ENCODE measurements at regions not wholly inside any gene's neighbourhood (a gene's known extent, or its start where the extent isn't known, plus 50 kb on each side); places are given as distances from the start of the nearest gene placed in this dataset.

DNA sequence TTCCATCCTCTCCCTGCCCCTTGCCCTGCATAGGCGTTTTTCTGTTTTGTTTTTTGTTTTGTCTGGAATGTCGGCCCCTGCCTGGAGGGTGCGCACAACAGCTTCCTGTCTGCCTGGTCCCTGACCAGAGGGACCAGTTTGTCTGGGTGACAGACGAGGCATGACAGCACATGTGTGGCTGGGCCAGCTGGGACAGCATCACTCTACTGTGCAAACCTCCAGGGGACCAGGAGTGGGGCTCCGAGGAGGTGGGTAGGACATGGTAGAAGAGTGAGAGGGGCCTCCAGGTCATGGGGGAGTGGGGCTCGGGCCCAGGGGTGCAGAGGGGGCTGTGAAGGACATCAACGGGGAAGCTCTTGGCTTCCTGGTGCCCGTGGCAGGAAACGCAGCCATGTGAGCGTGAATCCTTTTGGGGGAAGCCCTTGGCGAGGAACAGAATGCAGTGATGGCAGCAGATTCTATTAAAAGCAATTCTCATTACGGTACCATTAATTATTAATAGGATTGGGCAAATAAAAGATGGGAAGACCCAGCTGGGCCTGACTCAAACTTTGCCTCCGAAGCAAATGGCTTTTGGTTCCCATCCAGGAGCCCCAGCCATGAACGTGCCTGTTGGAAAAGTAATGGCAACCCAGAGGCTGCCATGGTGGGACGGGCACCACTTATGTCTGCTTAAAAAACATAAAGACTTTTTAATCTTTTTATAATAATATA lies 184.4 kb upstream of the IER5L start:
- POLR2A ChIA-PET (ENCODE audit: low non-redundant PET): interaction anchor here (0.6 kb wide), 1 partner anchor 44 kb away, joined by 4 read pairs; no protein-coding TSS in a partner anchor
- BruUV-seq (replicated peaks): no TSS peak
- Histone ChIP-seq H3K9me3 (ENCODE audit: low read depth, low read length, poor library complexity, severe bottlenecking) (no peaks in the 10 kb centered on the region), H3K27ac (ENCODE audit: low read depth, low read length, poor library complexity, severe bottlenecking) (no peak overlapping the region), H3K4me3 (ENCODE audit: low read depth, low read length, poor library complexity, severe bottlenecking) (no peak overlapping the region), H3K4me1 (ENCODE audit: insufficient read depth, low read length, poor library complexity, severe bottlenecking) (peaks cover 5% of the 10 kb centered on the region), H3K36me3 (ENCODE audit: insufficient read depth, low read length, poor library complexity, severe bottlenecking) (no peaks in the 10 kb centered on the region), H3K27me3 (replicated peaks; ENCODE audit: insufficient read depth, low read depth, low read length, poor library complexity) (no peaks in the 10 kb centered on the region)
- CTCF ChIA-PET: no interaction called here
- TF ChIP-seq, protein P1, sequence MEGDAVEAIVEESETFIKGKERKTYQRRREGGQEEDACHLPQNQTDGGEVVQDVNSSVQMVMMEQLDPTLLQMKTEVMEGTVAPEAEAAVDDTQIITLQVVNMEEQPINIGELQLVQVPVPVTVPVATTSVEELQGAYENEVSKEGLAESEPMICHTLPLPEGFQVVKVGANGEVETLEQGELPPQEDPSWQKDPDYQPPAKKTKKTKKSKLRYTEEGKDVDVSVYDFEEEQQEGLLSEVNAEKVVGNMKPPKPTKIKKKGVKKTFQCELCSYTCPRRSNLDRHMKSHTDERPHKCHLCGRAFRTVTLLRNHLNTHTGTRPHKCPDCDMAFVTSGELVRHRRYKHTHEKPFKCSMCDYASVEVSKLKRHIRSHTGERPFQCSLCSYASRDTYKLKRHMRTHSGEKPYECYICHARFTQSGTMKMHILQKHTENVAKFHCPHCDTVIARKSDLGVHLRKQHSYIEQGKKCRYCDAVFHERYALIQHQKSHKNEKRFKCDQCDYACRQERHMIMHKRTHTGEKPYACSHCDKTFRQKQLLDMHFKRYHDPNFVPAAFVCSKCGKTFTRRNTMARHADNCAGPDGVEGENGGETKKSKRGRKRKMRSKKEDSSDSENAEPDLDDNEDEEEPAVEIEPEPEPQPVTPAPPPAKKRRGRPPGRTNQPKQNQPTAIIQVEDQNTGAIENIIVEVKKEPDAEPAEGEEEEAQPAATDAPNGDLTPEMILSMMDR (conservative IDR thresholded peaks at IDR 0.05; ENCODE audit: low read depth, low read length): no peak
- TF ChIP-seq EZH2 (IDR thresholded peaks at IDR 0.05; ENCODE audit: borderline replicate concordance, low read depth, low read length, poor library complexity, severe bottlenecking): no peak
- intact Hi-C loops (cut with micrococcal nuclease; ENCODE audit: unreplicated experiment): no loop called here
- no peak for DNase-seq (ENCODE audit: low spot score)

DNA sequence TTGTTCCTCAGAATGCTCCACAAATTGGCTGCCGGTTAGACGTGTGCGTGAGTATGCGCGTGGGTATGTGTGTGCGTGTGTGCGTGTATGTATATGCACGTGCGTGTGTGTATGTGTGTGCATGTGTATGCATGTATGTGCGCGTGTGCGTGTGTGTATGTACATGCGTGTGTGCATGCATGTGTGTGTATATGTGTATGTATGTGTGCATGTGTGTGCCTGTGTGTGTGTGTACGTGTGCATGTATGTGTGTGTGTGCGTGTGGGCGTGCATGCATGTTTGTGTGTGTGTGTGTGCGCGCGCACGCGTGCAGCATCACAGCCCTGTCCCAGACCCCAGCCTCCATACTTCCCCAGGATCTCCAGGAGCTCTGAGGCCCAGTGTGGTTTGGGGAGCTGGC lies 183.1 kb upstream of the IER5L start:
- no peaks in the 10 kb centered on the region for H3K9me3 ChIP-seq (ENCODE audit: low read depth, low read length, poor library complexity, severe bottlenecking)
- H3K27me3 ChIP-seq (replicated peaks; ENCODE audit: insufficient read depth, low read depth, low read length, poor library complexity): no peaks in the 10 kb centered on the region
- no peak overlapping the region for H3K27ac ChIP-seq (ENCODE audit: low read depth, low read length, poor library complexity, severe bottlenecking)
- no peak overlapping the region for H3K4me3 ChIP-seq (ENCODE audit: low read depth, low read length, poor library complexity, severe bottlenecking)
- intact Hi-C loops (cut with micrococcal nuclease; ENCODE audit: unreplicated experiment): no loop called here
- DNase-seq (ENCODE audit: low spot score): no peak
- ChIA-PET CTCF (no interaction called here), POLR2A (ENCODE audit: low non-redundant PET) (no interaction called here)
- BruUV-seq (replicated peaks): no TSS peak
- no peak for TF ChIP-seq EZH2 (IDR thresholded peaks at IDR 0.05; ENCODE audit: borderline replicate concordance, low read depth, low read length, poor library complexity, severe bottlenecking)
- TF ChIP-seq, protein P1 (conservative IDR thresholded peaks at IDR 0.05; ENCODE audit: low read depth, low read length): no peak
- H3K4me1 ChIP-seq (ENCODE audit: insufficient read depth, low read length, poor library complexity, severe bottlenecking): peaks cover 5% of the 10 kb centered on the region
- H3K36me3 ChIP-seq (ENCODE audit: insufficient read depth, low read length, poor library complexity, severe bottlenecking): no peaks in the 10 kb centered on the region

DNA sequence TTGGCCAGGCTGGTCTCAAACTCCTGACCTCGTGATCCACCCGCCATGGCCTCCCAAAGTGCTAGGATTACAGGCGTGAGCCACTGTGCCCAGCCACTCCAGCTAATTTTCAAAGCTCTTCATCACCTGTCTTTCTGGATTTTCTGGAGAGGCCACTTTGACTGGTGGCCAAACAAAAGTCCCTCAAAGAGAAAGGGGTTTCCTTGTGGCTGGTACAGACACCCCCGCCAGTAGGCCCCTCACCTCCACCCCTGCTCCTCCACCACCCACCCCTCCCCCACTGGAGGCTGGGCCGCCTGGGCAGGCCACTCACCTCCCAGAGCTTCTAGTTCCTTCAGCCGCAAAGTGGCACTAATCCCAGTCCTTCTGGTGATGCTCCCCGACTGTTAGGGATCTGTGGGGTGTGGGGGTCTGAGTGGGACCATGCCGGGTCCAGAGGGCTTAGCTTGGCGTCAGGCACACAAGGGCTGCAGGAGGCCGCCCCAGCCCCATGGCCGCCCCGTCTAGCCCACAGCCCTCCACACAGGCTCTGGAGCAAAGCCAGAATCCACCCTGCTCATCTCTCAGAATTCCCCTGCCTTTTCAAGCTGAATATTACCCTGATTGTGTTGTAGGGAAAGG lies 182.0 kb upstream of the IER5L start:
- CTCF ChIA-PET: no interaction called here
- Histone ChIP-seq H3K9me3 (ENCODE audit: low read depth, low read length, poor library complexity, severe bottlenecking) (peaks cover 5% of the 10 kb centered on the region), H3K27me3 (replicated peaks; ENCODE audit: insufficient read depth, low read depth, low read length, poor library complexity) (no peaks in the 10 kb centered on the region), H3K36me3 (ENCODE audit: insufficient read depth, low read length, poor library complexity, severe bottlenecking) (no peaks in the 10 kb centered on the region), H3K4me1 (ENCODE audit: insufficient read depth, low read length, poor library complexity, severe bottlenecking) (peaks cover 5% of the 10 kb centered on the region), H3K27ac (ENCODE audit: low read depth, low read length, poor library complexity, severe bottlenecking) (no peak overlapping the region), H3K4me3 (ENCODE audit: low read depth, low read length, poor library complexity, severe bottlenecking) (no peak overlapping the region)
- POLR2A ChIA-PET (ENCODE audit: low non-redundant PET): no interaction called here
- no peak for DNase-seq (ENCODE audit: low spot score)
- no TSS peak for BruUV-seq (replicated peaks)
- no peak for TF ChIP-seq EZH2 (IDR thresholded peaks at IDR 0.05; ENCODE audit: borderline replicate concordance, low read depth, low read length, poor library complexity, severe bottlenecking)
- TF ChIP-seq, protein P1 (conservative IDR thresholded peaks at IDR 0.05; ENCODE audit: low read depth, low read length): no peak
- intact Hi-C loops (cut with micrococcal nuclease; ENCODE audit: unreplicated experiment): no loop called here
